GM12873 (cell line): ENCODE measurements at regions not wholly inside any gene's neighbourhood (a gene's known extent, or its start where the extent isn't known, plus 50 kb on each side); places are given as distances from the start of the nearest gene placed in this dataset.

ENCODE experiments used
- TF ChIP-seq, protein P1 (sequence below): IDR thresholded peaks from 2 replicates; pipeline ENCODE4 v1.5.1; 2012; ENCODE audit warnings: low read depth, mild to moderate bottlenecking, moderate library complexity, low read length, control low read depth; ENCODE audit not compliant: insufficient read depth; ENCODE audit errors: missing control alignments

- TF ChIP-seq, protein P1, sequence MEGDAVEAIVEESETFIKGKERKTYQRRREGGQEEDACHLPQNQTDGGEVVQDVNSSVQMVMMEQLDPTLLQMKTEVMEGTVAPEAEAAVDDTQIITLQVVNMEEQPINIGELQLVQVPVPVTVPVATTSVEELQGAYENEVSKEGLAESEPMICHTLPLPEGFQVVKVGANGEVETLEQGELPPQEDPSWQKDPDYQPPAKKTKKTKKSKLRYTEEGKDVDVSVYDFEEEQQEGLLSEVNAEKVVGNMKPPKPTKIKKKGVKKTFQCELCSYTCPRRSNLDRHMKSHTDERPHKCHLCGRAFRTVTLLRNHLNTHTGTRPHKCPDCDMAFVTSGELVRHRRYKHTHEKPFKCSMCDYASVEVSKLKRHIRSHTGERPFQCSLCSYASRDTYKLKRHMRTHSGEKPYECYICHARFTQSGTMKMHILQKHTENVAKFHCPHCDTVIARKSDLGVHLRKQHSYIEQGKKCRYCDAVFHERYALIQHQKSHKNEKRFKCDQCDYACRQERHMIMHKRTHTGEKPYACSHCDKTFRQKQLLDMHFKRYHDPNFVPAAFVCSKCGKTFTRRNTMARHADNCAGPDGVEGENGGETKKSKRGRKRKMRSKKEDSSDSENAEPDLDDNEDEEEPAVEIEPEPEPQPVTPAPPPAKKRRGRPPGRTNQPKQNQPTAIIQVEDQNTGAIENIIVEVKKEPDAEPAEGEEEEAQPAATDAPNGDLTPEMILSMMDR = no peak
These were observed 76.5 kb upstream of the DHRS4 start for GRCh38 chr14:23877111-23877510.

- TF ChIP-seq, protein P1 = no peak
These were observed 75.9 kb upstream of the DHRS4 start for GRCh38 chr14:23877538-23878180.

GRCh38 chr14:23881282-23881681 is 72.3 kb upstream of the DHRS4 start:
- TF ChIP-seq, protein P1 = no peak

GRCh38 chr14:23883684-23884540 is 69.7 kb upstream of the DHRS4 start:
- TF ChIP-seq, protein P1 = no peak

DNA sequence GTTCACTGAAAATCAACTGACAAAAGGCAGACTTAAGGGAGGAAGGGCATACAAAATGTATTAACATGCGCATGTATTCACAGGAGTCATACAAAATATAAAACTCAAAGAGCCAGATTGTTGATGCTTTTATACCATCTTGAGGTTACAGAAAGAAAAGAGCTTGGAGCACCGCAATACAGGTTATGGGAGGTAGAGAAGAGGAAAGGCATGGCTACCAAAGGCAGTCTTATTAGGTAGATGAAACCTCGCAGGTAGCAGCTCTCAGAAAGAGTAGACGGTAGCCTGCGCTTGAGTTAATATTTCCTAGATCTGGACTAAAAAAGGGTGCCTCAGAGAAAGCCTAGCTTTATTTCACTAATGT is 69.0 kb upstream of the DHRS4 start:
- TF ChIP-seq, protein P1 = no peak

GRCh38 chr14:23887536-23887935 is 66.0 kb upstream of the DHRS4 start:
- TF ChIP-seq, protein P1 = no peak

GRCh38 chr14:23894362-23895052 is 59.1 kb upstream of the DHRS4 start:
- TF ChIP-seq, protein P1 = no peak
